GM19035 (cell line): ENCODE measurements at regions not wholly inside any gene's neighbourhood (a gene's known extent, or its start where the extent isn't known, plus 50 kb on each side); places are given as distances from the start of the nearest gene placed in this dataset.
A peak's percentile ranks its signal among the peaks of the same experiment; 100 is the strongest.
"Not testable (repeated sequence)": the region's sequence is repeated elsewhere in the genome, so short reads cannot be mapped to it uniquely, and the experiment has no call there.

Source experiments
- ATAC-seq: cut with Tn5 transposase; IDR thresholded peaks from one replicate; pipeline ENCODE4 v1.9.1; 2021; ENCODE audit not compliant: unreplicated experiment

GRCh38 chr9:7481570-7481969, 318.0 kb downstream of the DMAC1 start:
- no peak for ATAC-seq

- no peak for ATAC-seq
Measured at GRCh38 chr9:7479300-7479699, 320.3 kb downstream of the DMAC1 start.

GRCh38 chr9:7478646-7479045, 320.9 kb downstream of the DMAC1 start:
- no peak for ATAC-seq

- no peak for ATAC-seq
Measured at GRCh38 chr9:7467186-7467585, 332.4 kb downstream of the DMAC1 start.

- no peak for ATAC-seq
Measured at GRCh38 chr9:7461791-7462190, 337.8 kb downstream of the DMAC1 start.

- no peak for ATAC-seq
Measured at GRCh38 chr9:7456793-7457530, 342.6 kb downstream of the DMAC1 start.

- ATAC-seq: no peak
Measured at GRCh38 chr9:7456377-7456776, 343.2 kb downstream of the DMAC1 start.

GRCh38 chr9:7454624-7455023, 345.0 kb downstream of the DMAC1 start:
- ATAC-seq: no peak

GRCh38 chr9:7452378-7452777, 347.2 kb downstream of the DMAC1 start:
- no peak for ATAC-seq

- ATAC-seq: no peak
Measured at GRCh38 chr9:7451062-7451461, 348.5 kb downstream of the DMAC1 start.

- ATAC-seq: no peak
Measured at GRCh38 chr9:7443541-7443940, 356.0 kb downstream of the DMAC1 start.

GRCh38 chr9:7439355-7439995, 360.1 kb downstream of the DMAC1 start:
- no peak for ATAC-seq

GRCh38 chr9:7436754-7437153, 362.8 kb downstream of the DMAC1 start:
- ATAC-seq: no peak

- ATAC-seq: no peak
Measured at GRCh38 chr9:7433508-7434292, 365.9 kb downstream of the DMAC1 start.

- no peak for ATAC-seq
Measured at GRCh38 chr9:7432989-7433388, 366.6 kb downstream of the DMAC1 start.

- ATAC-seq: not testable (repeated sequence)
Measured at GRCh38 chr9:7417397-7417796, 382.2 kb downstream of the DMAC1 start.

- ATAC-seq: no peak
Measured at GRCh38 chr9:7415836-7416235, 383.7 kb downstream of the DMAC1 start.

GRCh38 chr9:7408845-7409244, 390.7 kb downstream of the DMAC1 start:
- ATAC-seq: no peak

GRCh38 chr9:7407246-7407645, 392.3 kb downstream of the DMAC1 start:
- ATAC-seq: no peak

- peak; percentile 57 for ATAC-seq
Measured at GRCh38 chr9:7405924-7406604, 393.5 kb downstream of the DMAC1 start.

GRCh38 chr9:7403839-7404487, 395.6 kb downstream of the DMAC1 start:
- ATAC-seq: no peak
